GM12872 (cell line): ENCODE measurements at regions not wholly inside any gene's neighbourhood (a gene's known extent, or its start where the extent isn't known, plus 50 kb on each side); places are given as distances from the start of the nearest gene placed in this dataset.

ENCODE experiments used
- CTCF ChIP-seq: IDR thresholded peaks from 3 replicates; pipeline ENCODE4 v1.5.1; 2011; ENCODE audit warnings: low read depth, mild to moderate bottlenecking, low read length, moderate library complexity; ENCODE audit not compliant: insufficient read depth

- TF ChIP-seq CTCF = no peak
These were observed 562.6 kb downstream of the PTPRU start for GRCh38 chr1:29798699-29799566.

GRCh38 chr1:29793653-29794348 is 557.5 kb downstream of the PTPRU start:
- TF ChIP-seq CTCF = no peak

- peak; percentile 92 for TF ChIP-seq CTCF
These were observed 556.8 kb downstream of the PTPRU start for GRCh38 chr1:29793101-29793546.

- TF ChIP-seq CTCF = no peak
These were observed 553.6 kb downstream of the PTPRU start for GRCh38 chr1:29789910-29790247.

GRCh38 chr1:29789221-29789909 is 553.0 kb downstream of the PTPRU start:
- no peak for TF ChIP-seq CTCF

- no peak for TF ChIP-seq CTCF
These were observed 550.7 kb downstream of the PTPRU start for GRCh38 chr1:29786791-29787732.
